ENCODE measurements at regions not wholly inside any gene's neighbourhood (a gene's known extent, or its start where the extent isn't known, plus 50 kb on each side); places are given as distances from the start of the nearest gene placed in this dataset.
"Not testable (repeated sequence)": the region's sequence is repeated elsewhere in the genome, so short reads cannot be mapped to it uniquely, and the experiment has no call there.

DNA sequence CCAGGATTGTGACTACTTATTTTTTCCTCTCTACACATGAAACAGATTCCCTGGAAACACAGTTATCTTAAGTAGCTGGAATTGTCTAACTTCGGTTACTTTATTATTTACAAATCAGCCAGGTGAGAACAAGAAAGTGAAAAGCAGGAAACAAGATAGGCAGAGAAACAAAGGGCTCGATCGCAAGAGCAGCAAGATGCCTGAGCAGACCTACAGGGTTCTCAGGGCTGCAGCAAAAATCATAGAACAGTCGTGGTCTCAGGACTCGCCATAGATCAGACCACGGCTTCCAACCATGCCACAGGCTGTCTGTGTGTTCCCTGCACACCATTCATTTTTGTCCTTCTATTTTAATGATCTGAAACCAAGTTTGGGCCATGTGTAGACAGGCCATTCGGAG is 186.2 kb upstream of the NOTCH2NLA start:
- not testable (repeated sequence) for DNase-seq (ENCODE audit: low read depth, low spot score)

DNA sequence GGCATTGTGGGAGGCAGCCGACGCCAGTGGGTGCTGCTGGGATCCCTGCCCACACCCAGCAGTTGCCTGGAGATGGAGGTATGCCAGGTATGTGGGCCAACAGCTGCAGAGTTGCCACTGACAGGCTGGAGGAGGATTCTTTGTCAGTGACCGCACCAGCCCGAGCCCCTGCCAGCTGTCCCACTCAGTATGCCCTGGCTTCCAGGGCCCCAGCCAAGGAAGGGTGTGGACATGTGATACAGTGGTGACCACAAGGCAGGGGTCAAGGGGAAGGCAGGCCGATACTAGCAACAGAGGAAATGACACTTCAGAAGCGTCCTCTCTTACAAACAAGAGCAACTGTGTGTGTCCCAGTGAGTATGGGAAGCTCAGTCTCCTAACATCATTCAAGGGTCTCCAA is 185.1 kb upstream of the NOTCH2NLA start:
- DNase-seq (ENCODE audit: low read depth, low spot score): not testable (repeated sequence)

DNA sequence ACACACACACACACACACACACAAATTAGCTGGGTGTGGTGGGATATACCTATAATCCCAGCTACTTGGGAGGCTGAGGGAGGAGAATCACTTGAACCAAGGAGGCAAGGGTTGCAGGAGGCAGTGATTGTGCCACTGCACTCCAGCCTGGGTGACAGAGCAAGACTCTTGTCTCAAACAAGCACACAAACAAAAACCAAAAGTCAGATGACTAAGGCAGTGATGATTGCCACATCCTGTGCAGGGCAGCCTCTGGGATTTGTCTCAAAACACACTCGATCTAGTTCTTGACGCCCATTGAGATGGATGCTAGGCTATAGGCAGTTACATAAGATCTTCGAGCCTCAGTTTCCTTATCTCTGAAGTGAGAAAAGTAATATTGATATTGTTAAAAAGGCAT is 183.1 kb upstream of the NOTCH2NLA start:
- not testable (repeated sequence) for DNase-seq (ENCODE audit: low read depth, low spot score)

DNA sequence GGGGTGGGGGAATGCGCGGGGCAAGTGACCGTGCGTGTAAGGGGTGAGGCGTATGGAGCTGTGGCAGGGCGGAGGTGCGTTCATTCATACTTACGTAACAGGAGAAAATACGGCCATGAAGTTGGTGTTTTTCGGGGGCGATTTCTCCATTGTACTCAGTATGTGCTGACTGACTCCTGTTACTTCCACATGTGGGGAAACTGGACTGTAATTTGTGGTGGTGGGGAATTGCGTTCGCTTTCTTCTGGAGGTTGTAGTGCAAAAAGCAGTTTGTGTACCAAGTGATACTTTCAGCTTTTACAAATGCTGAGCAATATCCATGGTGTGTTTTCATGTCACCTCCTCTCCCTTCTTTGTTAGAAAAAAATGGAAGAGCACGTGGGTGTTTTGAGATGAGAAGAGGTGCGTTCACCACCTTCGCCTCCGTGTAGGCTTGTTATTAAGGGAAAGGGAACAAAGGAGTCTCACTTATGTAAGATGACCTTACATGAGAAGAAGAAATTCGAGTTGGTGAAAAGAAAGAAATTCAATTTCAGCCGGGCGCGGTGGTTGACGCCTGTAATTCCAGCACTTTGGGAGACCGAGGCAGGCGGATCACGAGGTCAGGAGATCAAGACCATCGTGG is 181.1 kb upstream of the NOTCH2NLA start:
- not testable (repeated sequence) for DNase-seq (ENCODE audit: low read depth, low spot score)

DNA sequence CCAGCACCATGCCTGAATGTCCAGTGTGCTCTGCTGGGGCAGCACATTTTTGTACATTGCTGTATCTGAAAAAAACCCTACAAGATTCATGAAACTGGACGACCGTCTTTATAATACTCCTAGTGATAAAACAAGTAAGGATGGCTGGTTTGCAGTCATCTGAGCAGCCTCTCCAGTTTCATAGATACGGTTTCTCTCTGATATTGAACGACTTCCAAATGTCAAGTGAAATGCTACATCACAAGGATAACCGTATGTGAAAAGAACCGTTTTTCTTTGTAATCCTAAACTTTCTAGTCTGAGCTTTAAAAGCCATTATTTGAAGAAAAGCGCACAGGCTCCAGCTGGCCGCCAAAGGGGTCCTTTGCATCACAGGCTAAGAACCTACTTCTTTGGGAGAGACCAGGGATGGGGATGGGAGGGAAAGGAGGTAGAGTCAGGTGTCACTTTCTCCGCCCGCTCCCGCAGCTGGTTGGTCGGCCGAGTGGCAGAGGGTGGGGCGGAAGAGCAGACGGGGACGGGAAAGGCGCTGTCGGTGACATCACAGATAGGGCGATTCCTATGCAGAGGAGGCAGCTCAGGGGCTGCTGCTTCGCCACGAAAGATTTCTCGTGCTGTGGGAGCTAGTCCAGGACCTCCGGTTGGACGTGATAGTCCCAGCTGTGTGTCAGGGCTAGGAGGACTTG is 180.4 kb upstream of the NOTCH2NLA start:
- not testable (repeated sequence) for DNase-seq (ENCODE audit: low read depth, low spot score)

DNA sequence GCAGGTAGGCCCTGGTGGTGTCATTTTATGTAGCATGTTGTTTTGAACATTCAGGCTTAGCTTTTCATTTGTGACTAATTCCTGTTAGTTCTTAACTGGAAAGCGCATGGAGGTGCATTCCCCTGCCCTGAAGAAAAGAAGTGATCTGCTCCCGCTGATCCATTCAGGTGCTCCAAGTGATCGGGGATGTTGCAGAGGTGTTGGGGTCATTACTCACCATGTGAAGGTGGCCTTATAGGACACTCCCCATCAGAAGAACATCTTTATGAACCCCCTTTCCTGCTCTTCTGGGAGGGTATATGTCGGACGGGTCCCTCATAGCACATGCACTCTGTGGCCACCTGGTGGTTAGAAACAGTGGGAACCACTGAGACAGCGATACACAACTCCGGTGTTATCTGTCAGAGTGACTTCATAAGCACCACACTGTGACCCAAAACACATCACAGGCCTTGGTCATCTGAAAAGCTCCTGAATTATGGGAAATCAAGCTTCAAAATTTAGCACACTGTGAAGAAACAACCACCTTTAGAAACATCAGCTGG is 172.5 kb upstream of the NOTCH2NLA start:
- DNase-seq (ENCODE audit: low read depth, low spot score): not testable (repeated sequence)

DNA sequence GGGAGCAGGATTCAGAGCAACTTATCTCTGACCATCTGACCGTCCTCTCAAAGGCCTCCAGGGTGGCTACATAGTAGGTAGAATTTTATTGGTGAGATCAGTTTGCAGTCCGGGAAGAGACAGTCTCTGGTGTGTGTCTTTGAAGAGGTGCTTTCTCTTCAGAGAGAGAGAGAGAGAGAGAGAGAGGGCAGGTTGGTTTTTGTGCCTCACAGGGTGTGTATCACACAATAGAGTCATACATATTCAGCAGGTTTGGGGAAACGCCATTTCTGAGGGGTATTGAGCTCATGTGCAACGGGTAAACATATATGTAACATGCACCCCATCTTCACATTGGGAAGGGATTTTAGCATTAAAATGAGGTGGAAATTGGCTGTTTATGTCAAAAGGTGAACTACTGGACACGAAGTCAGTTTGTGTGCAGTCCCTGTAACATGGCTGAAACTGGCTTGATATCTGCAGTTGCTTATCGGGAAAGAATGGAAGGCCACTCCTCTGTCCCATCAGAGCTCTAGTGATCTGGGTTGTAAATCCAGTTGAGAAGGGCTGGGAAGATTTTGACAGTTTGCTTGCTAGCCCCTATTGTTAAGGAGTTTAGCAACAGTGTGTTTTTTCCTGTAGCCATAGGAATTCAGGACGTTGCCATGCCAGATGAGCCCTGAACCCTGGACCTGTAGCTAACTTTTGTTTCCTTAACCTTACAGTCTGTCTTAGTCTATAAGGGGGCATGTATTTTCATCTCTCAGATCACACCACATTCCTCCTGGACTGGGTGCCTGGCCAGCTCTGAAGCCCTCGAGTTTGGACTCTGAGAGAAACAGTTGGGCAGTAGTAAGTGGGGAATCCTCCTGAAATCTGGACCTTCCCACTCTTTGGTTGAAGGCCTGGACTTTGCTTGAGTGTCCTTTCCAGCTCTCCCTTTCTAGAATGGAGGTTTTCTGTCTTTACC is 171.6 kb upstream of the NOTCH2NLA start:
- peak; percentile 36 for DNase-seq (ENCODE audit: low read depth, low spot score)

DNA sequence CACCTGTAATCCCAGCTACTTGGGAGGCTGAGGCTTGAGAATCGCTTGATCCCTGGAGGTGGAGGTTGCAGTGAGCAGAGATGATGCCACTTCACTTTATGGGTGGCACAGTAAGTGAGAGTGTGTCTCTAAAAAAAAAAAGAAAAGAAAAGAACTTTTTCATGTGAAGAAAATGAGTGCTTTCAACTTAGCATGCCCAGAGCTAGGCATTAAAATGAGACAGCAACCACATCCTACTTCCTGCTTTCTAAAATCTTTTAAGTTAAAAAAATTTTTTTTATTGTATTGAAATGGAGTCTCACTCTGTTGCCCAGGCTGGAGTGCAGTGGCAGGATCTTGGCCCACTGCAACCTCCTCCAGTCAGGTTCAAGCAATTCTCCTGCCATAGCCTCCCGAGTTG is 170.4 kb upstream of the NOTCH2NLA start:
- not testable (repeated sequence) for DNase-seq (ENCODE audit: low read depth, low spot score)

DNA sequence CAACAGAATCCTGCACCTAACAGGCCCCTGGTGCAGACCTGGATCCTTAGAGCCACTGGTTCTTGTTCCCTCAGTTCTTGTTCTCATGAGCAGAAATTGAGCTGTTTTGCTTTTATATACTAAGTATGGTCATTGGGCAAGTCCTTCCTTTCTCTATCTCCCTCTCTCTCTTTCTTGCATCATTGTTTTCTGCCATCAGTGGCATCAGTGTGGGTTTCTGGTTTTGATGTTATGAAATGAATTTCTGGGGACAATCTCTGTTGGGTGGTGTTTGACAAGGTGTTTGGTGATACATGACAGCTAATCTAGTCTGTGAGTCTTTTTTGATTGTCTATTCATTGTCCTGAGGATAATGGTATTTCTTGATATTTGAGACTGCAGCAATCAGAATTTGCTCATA is 168.0 kb upstream of the NOTCH2NLA start:
- DNase-seq (ENCODE audit: low read depth, low spot score): not testable (repeated sequence)

DNA sequence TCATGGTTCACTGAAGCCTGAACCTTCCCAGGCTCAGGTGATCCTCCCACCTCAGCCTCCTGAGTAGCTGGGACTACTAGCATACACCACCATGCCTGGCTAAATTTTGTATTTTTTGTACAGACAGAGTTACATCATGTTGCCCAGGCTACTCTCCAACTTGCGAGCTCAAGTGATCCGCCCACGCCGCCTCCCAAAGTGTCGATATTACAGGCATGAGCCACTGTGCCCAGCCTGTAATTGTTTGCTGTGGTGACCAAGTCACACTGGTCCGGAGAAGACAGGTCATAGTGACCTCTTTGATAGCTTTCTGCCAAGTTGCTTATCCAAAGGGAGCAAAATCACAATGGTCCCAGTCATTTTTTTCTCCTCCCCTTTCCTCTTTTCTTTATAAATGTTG is 167.4 kb upstream of the NOTCH2NLA start:
- DNase-seq (ENCODE audit: low read depth, low spot score): not testable (repeated sequence)

DNA sequence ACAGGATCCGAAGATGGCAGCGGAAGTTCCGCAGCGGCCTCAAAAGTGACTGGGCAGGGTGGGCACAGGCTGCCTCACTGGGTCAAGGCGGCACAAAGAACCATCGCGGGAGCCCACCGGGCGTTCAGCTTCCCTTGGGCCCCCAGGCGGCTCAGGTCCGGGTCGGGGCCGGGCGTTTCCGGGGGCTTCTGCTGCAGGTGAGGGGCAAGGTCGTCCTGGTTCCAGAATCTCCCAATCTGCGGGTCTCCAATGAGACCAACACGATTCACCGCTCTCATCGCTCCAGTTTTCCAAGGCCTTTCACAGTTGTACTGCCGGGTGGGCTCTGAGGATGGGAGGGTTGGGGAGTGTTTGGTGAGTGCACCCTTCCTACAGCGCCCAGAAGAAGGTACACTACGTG is 165.0 kb upstream of the NOTCH2NLA start:
- DNase-seq (ENCODE audit: low read depth, low spot score): not testable (repeated sequence)

DNA sequence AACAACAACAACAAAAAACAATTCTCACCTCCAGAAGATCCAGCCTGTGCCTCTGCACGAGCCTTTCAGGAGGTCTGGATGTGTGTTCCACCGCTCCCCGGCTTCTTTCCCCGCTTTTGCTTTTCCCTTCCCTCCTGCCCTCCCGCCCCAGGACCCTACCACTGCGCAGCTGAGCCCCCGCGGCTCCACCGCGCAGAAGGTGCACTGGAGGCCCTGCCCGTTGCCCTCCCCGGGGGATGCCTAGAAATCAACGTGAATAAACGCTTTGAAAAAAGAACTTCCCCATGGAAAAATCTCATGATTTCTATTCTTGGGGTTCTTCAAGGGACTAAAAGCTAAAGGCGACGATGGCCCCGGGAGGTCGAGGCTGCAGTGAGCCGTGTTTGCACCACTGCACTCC is 164.3 kb upstream of the NOTCH2NLA start:
- DNase-seq (ENCODE audit: low read depth, low spot score): not testable (repeated sequence)

DNA sequence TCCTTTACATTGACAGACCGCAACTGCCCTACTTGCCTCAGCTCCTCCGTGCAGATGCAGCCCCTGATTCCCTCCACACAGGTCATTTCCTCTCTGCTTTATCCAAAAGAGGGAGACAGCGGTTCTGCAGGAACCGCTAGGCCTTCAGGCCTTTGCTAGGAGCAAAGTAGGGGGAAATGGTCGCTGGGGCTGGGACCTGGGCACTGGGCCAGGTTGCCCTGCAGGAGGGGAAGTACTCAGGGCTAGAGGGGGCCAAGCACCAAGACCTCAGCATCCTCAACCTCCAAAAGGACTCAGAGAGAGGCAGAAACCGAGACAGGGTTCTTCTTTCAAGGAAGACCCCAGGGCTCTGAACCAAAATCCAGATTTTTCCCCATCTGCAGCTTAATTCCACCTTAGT is 160.4 kb upstream of the NOTCH2NLA start:
- not testable (repeated sequence) for DNase-seq (ENCODE audit: low read depth, low spot score)

DNA sequence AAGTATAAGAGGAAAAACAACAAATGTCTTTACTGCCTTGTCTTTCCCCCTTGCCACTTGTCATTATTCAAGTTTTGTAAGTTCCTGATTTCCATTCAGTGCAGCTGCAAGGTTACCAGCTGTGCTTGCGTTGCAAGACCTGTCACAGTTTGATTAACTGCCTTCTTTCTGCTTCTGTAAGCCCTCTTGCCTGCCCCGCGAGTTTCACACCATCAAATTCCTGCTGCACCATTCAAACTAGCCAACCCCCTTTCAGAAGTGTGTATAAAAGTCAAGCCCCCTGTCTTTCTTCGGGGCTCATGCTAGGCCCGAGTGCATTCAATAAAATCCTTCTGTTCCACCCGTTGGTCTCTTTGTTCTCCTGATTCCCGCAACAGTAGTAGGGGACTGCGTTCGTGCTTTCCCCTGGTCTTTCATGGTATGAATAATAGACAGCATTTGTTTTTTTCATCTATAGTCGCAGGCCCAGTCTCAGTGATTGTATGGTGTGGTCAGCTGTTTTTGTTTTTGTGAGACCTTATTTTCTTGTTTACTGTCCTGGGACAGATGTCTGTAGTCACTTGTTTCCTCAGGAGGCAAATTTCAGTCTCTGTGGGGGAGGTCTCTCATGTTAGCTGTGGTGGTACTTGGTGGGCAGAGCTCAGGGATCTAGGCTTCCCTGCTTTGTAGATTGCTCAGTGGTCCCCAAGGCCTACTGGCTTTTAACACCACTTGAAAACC is 159.1 kb upstream of the NOTCH2NLA start:
- DNase-seq (ENCODE audit: low read depth, low spot score): not testable (repeated sequence)

DNA sequence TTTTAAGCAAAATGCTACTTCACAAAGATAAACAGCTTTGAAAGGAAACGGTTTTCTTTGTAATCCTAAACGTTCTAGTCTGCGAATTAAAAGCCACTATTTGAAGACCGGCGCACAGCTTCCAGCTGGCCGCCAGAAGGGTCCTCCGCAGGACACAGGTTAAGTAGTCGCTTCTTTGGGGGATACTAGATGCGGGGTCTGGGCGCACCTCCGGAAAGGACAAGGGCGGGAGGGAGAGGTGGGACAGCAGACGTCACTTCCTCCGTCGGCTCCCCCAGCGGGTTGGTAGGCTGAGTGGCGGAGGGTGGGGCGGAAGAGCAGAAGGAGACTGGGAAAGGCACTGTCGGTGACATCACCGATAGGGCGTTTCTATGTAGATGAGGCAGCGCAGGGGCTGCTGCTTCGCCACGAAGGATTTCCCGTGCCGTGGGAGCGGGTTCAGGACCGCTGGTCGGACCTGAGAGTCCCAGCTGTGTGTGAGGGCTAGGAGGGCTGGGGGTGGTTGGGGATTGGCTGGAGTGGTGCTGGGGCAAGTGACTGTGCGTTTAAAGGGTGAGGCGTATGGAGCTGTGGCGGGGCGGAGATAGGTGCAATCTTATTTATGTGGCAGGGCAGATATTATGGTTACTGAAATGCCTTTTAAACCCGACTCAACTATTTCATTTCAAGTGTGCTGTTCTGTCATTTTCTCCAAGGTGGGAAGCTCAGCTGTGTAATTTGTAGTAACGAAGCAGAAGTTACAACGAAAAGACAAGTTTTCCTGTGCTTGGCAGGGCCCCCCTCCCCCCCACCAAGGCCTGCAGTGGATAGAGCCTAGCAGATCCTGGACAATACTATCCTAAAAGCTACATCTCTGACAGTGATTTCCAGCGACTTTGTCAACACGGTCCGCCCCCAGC is 158.3 kb upstream of the NOTCH2NLA start:
- DNase-seq (ENCODE audit: low read depth, low spot score): peak; percentile 81

DNA sequence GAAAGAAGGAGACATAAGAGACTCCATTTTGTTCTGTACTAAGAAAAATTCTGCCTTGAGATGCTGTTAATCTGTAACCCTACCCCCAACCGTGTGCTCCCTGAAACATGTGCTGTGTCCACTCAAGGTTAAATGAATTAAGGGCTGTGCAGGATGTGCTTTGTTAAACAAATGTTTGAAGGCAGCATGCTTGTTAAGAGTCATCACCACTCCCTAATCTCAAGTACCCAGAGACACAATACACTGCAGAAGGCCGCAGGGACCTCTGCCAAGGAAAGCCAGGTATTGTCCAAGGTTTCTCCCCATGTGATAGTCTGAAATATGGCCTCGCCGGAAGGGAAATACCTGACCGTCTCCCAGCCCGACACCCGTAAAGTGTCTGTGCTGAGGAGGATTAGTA is 152.4 kb upstream of the NOTCH2NLA start:
- not testable (repeated sequence) for DNase-seq (ENCODE audit: low read depth, low spot score)

DNA sequence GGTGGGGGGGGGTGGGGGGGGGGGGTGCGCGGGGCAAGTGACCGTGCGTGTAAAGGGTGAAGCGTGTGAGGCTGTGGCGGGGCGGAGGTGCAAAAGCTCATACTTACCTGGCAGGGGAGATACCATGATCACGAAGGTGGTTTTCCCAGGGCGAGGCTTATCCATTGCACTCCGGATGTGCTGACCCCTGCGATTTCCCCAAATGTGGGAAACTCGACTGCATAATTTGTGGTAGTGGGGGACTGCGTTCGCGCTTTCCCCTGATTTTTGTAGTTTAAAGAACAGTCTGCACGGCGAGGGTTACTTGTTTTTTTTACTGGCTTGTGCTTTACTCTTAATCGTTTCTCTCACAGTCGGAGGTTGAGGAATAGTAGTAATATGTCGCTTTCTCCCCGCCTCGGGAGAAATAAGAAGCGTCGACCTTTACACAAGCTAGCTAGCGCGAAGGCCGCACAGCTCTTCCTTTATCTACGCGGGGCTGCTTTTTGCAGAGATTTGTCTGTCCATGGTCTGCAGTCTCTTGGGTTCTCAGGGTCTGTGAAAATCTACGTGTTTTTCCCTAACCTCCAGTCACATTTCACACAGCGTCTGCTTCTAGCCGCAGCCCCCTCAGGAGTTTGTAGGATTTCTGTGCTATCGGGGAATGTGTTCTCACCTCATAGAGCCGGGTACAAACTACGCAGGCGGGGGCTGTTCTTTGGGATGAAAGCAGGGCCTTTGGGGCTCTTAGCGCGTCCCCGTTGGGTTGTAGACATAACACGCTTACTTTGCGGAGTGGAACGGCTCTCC is 148.1 kb upstream of the NOTCH2NLA start:
- DNase-seq (ENCODE audit: low read depth, low spot score): peak; percentile 77

DNA sequence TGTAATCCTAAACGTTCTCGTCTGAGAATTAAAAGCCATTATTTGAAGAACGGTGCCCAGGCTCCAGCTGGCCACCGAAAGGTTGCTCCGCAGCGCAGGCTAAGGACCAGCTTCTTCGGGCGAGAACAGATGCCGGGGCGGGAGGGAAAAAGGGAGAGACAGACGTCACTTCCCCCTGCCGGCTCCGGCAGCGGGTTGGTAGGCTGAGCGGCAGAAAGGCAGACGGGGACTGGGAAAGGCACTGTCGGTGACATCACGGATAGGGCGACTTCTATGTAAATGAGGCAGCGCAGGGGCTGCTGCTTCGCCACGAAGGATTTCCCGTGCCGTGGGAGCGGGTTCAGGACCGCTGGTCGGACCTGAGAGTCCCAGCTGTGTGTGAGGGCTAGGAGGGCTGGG is 147.5 kb upstream of the NOTCH2NLA start:
- DNase-seq (ENCODE audit: low read depth, low spot score): peak; percentile 27

DNA sequence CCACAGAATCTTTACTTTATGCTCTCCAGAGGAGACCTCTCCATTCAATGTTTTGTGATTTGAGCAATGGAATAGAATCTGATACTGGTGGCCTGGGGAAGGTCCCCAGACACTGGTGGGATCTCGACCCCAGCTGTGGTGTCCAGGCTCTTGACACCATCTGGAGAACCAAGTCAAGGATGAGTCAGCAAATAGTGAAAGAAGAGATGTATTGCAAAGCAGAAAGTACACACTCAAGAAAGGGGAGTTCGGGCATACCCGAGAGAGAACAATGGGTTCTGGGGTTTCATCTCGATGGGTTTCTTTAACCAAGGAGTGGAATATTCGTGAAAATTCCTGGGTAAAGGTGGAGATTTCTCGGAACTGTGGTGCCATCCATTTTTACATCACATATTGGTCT is 146.3 kb upstream of the NOTCH2NLA start:
- not testable (repeated sequence) for DNase-seq (ENCODE audit: low read depth, low spot score)
